Stimulated activated CD4-positive, alpha-beta T cell treated with anti-CD3 and anti-CD28 coated beads, Interleukin-1b, Interleukin-23, amount 100 ng/mL, for 48 hours (primary cell): ENCODE measurements at regions not wholly inside any gene's neighbourhood (a gene's known extent, or its start where the extent isn't known, plus 50 kb on each side); places are given as distances from the start of the nearest gene placed in this dataset.

Experiments
- DNase-seq: peaks from one replicate; pipeline ENCODE4 v3.0.0-alpha.2; 2020

GRCh38 chr1:5492846-5493245, 499.4 kb downstream of the NPHP4 start:
- no peak for DNase-seq

- no peak for DNase-seq
These were observed 500.9 kb downstream of the NPHP4 start for GRCh38 chr1:5491207-5491904.

- DNase-seq = no peak
These were observed 501.6 kb downstream of the NPHP4 start for GRCh38 chr1:5490635-5491034.

GRCh38 chr1:5488448-5488847, 503.8 kb downstream of the NPHP4 start:
- DNase-seq = no peak

- DNase-seq = no peak
These were observed 506.1 kb downstream of the NPHP4 start for GRCh38 chr1:5485968-5486696.

GRCh38 chr1:5485436-5485835, 506.8 kb downstream of the NPHP4 start:
- no peak for DNase-seq

- DNase-seq = no peak
These were observed 507.6 kb downstream of the NPHP4 start for GRCh38 chr1:5484451-5485165.

- peak; percentile 41 for DNase-seq
These were observed 510.3 kb downstream of the NPHP4 start for GRCh38 chr1:5481889-5482288.

GRCh38 chr1:5480906-5481305, 511.3 kb downstream of the NPHP4 start:
- DNase-seq = no peak

- no peak for DNase-seq
These were observed 512.2 kb downstream of the NPHP4 start for GRCh38 chr1:5479876-5480646.

- DNase-seq = no peak
These were observed 513.3 kb downstream of the NPHP4 start for GRCh38 chr1:5478961-5479360.

GRCh38 chr1:5478156-5478695, 514.0 kb downstream of the NPHP4 start:
- no peak for DNase-seq

GRCh38 chr1:5477716-5478115, 514.5 kb downstream of the NPHP4 start:
- no peak for DNase-seq

- DNase-seq = no peak
These were observed 516.7 kb downstream of the NPHP4 start for GRCh38 chr1:5475572-5475971.

GRCh38 chr1:5473268-5473667, 519.0 kb downstream of the NPHP4 start:
- DNase-seq = no peak

- no peak for DNase-seq
These were observed 525.7 kb downstream of the NPHP4 start for GRCh38 chr1:5466487-5466886.

- no peak for DNase-seq
These were observed 526.9 kb downstream of the NPHP4 start for GRCh38 chr1:5465281-5465711.

- no peak for DNase-seq
These were observed 527.9 kb downstream of the NPHP4 start for GRCh38 chr1:5464366-5464765.

- DNase-seq = no peak
These were observed 531.3 kb downstream of the NPHP4 start for GRCh38 chr1:5460974-5461373.

- DNase-seq = no peak
These were observed 532.2 kb downstream of the NPHP4 start for GRCh38 chr1:5459839-5460610.

GRCh38 chr1:5458248-5458647, 534.0 kb downstream of the NPHP4 start:
- DNase-seq = no peak
